Naive thymus-derived CD4-positive, alpha-beta T cell (primary cell): ENCODE measurements at regions not wholly inside any gene's neighbourhood (a gene's known extent, or its start where the extent isn't known, plus 50 kb on each side); places are given as distances from the start of the nearest gene placed in this dataset.
"Not testable (repeated sequence)": the region's sequence is repeated elsewhere in the genome, so short reads cannot be mapped to it uniquely, and the experiment has no call there.

Source experiments
- ATAC-seq: fragments of 150-1000 bp; cut with Tn5 transposase; 2 replicates; pipeline ENCODE4 v1.10.0; 2021; ENCODE audit warnings: mild to moderate bottlenecking, moderate library complexity
- CTCF ChIA-PET: fragments of 350-600 bp; sonication (Branson Sonifier 250); formaldehyde crosslinking; loops from one replicate; lab custom pipeline; 2021; ENCODE audit warnings: antibody characterized with exemption; lab: Charles Lee
- POLR2A ChIA-PET: fragments of 350-600 bp; sonication (Branson Sonifier 250); formaldehyde crosslinking; loops from one replicate; lab custom pipeline; 2021; ENCODE audit warnings: antibody characterized with exemption, inconsistent platforms; lab: Charles Lee
- DNase-seq, 9 donors: peaks; one replicate each; pipeline versions ENCODE4 v3.0.0 to v3.0.0-alpha.2; 2020 to 2022; ENCODE audit warnings: mixed read lengths in 1 of 9
- H3K27ac ChIP-seq: one replicate; pipeline ENCODE4 v1.7.0; 2013; ENCODE audit warnings: mild to moderate bottlenecking, low read depth, low read length, moderate library complexity
- H3K27me3 ChIP-seq, 2 donors: one replicate each; pipeline ENCODE4 v1.7.0; 2013; ENCODE audit warnings: low read length in 2 of 2, mild to moderate bottlenecking in 2 of 2, moderate library complexity in 2 of 2; ENCODE audit not compliant: control insufficient read depth in 2 of 2, insufficient read depth in 2 of 2
- H3K36me3 ChIP-seq, 3 experiments: 1 replicate in 2 of 3; 2 replicates in 1 of 3; pipeline ENCODE4 v1.7.0; 2013; ENCODE audit warnings: low read length in 3 of 3, mild to moderate bottlenecking in 3 of 3, moderate library complexity in 1 of 3; ENCODE audit not compliant: insufficient read depth in 3 of 3, control insufficient read depth in 2 of 3
- H3K4me1 ChIP-seq, 2 donors: one replicate each; pipeline ENCODE4 v1.7.0; 2013; ENCODE audit warnings: low read length in 2 of 2, mild to moderate bottlenecking in 2 of 2, moderate library complexity in 1 of 2; ENCODE audit not compliant: control insufficient read depth in 2 of 2, insufficient read depth in 2 of 2
- H3K4me3 ChIP-seq: 2 replicates; pipeline ENCODE4 v1.7.0; 2013; ENCODE audit warnings: mild to moderate bottlenecking, low read length
- H3K9me3 ChIP-seq, 3 experiments: 1 replicate in 2 of 3; 2 replicates in 1 of 3; pipeline ENCODE4 v1.7.0; 2013; ENCODE audit warnings: low read length in 3 of 3; ENCODE audit not compliant: control insufficient read depth in 2 of 3
- H3K27ac Mint-ChIP-seq, 9 donors: one replicate each; pipeline ENCODE4 v1.8.0; 2020 to 2022; ENCODE audit warnings: mixed read lengths in 9 of 9, mild to moderate bottlenecking in 8 of 9, moderate library complexity in 5 of 9, inconsistent platforms in 2 of 9
- H3K27me3 Mint-ChIP-seq, 5 donors: one replicate each; pipeline ENCODE4 v1.8.0; 2021 to 2022; ENCODE audit warnings: mixed read lengths in 5 of 5, mild to moderate bottlenecking in 1 of 5
- H3K36me3 Mint-ChIP-seq, 5 donors: one replicate each; pipeline ENCODE4 v1.8.0; 2020 to 2022; ENCODE audit warnings: mixed read lengths in 5 of 5, mild to moderate bottlenecking in 3 of 5, inconsistent platforms in 1 of 5
- H3K4me1 Mint-ChIP-seq, 7 donors: one replicate each; pipeline ENCODE4 v1.8.0; 2020 to 2022; ENCODE audit warnings: mixed read lengths in 7 of 7, mild to moderate bottlenecking in 3 of 7, inconsistent platforms in 1 of 7
- H3K4me3 Mint-ChIP-seq, 10 donors: one replicate each; pipeline ENCODE4 v1.8.0; 2020 to 2022; ENCODE audit warnings: mild to moderate bottlenecking in 10 of 10, mixed read lengths in 10 of 10, moderate library complexity in 6 of 10, inconsistent platforms in 2 of 10
- H3K9me3 Mint-ChIP-seq, 11 donors: one replicate each; pipeline ENCODE4 v1.8.0; 2020 to 2022; ENCODE audit warnings: mixed read lengths in 11 of 11, mild to moderate bottlenecking in 4 of 11, inconsistent platforms in 1 of 11, moderate library complexity in 1 of 11
- intact Hi-C, 2 donors: fragments of 100-400 bp; cut with micrococcal nuclease; formaldehyde crosslinking; loops; one replicate each; pipeline ENCODE4 v1.15.1; 2023

- H3K27ac Mint-ChIP-seq, result no peak overlapping the region
- POLR2A ChIA-PET, result interaction anchor here (0.6 to 1.6 kb wide), 9 partner anchors 10 to 160 kb away, joined by 3 to 5 read pairs (median 4); no protein-coding TSS in a partner anchor
- Histone ChIP-seq H3K4me1 (peaks cover 32 to 40% of the 10 kb centered on the region in 2 donors), H3K27ac (no peak overlapping the region), H3K27me3 (no peaks in the 10 kb centered on the region), H3K4me3 (no peak overlapping the region), H3K36me3 (no peaks in the 10 kb centered on the region), H3K9me3 (peaks cover 0 to 12% (median 0%) of the 10 kb centered on the region in 3 experiments)
- H3K4me1 Mint-ChIP-seq, result peaks cover 1 to 25% (median 14%) of the 10 kb centered on the region in 7 donors
- H3K9me3 Mint-ChIP-seq, result peaks cover 0 to 6% (median 1%) of the 10 kb centered on the region in 11 donors
- H3K4me3 Mint-ChIP-seq, result no peak overlapping the region
- intact Hi-C loops, result loop anchor here in 1 of 2 donors (2.0 to 10.0 kb wide), 3 partner anchors 17 to 1643 kb away; partner anchors contain the start of genes ARID2 and HDAC7
- no peak for ATAC-seq
- CTCF ChIA-PET, result no interaction called here
- DNase-seq, result no peak
- H3K27me3 Mint-ChIP-seq, result no peaks in the 10 kb centered on the region
- peaks cover 0 to 23% (median 0%) of the 10 kb centered on the region in 5 donors for H3K36me3 Mint-ChIP-seq
Measured at GRCh38 chr12:47367912-47368537, 288.3 kb upstream of the AMIGO2 start.

- Histone ChIP-seq H3K27me3 (no peaks in the 10 kb centered on the region), H3K36me3 (no peaks in the 10 kb centered on the region), H3K9me3 (peaks cover 0 to 12% (median 0%) of the 10 kb centered on the region in 3 experiments), H3K4me3 (peak overlapping the region; percentile 28), H3K4me1 (peaks cover 37 to 53% of the 10 kb centered on the region in 2 donors), H3K27ac (no peak overlapping the region)
- peaks cover 0 to 5% (median 0%) of the 10 kb centered on the region in 11 donors for H3K9me3 Mint-ChIP-seq
- intact Hi-C loops, result loop anchor here in 1 of 2 donors (2.0 to 10.0 kb wide), 3 partner anchors 16 to 1642 kb away; partner anchors contain the start of genes ARID2 and HDAC7
- no peak overlapping the region for H3K4me3 Mint-ChIP-seq
- peaks cover 16 to 32% (median 23%) of the 10 kb centered on the region in 7 donors for H3K4me1 Mint-ChIP-seq
- CTCF ChIA-PET, result interaction anchor here (0.6 kb wide), 2 partner anchors 27 to 340 kb away, joined by 3 to 4 read pairs; partner anchors contain the start of gene RPAP3
- DNase-seq, result no peak
- H3K27ac Mint-ChIP-seq, result no peak overlapping the region
- no peaks in the 10 kb centered on the region for H3K27me3 Mint-ChIP-seq
- POLR2A ChIA-PET, result interaction anchor here (1.0 to 1.6 kb wide), 4 partner anchors 11 to 181 kb away, joined by 3 to 4 read pairs (median 4); no protein-coding TSS in a partner anchor
- no peak for ATAC-seq
- H3K36me3 Mint-ChIP-seq, result peaks cover 0 to 12% (median 0%) of the 10 kb centered on the region in 5 donors
Measured at GRCh38 chr12:47366579-47366978, 286.8 kb upstream of the AMIGO2 start.

- H3K4me1 Mint-ChIP-seq, result peaks cover 20 to 35% (median 27%) of the 10 kb centered on the region in 7 donors
- ATAC-seq, result no peak
- CTCF ChIA-PET, result interaction anchor here (0.6 kb wide), 1 partner anchor 340 kb away, joined by 3 read pairs; the partner anchor contains the start of gene RPAP3
- peaks cover 42 to 58% of the 10 kb centered on the region in 2 donors for H3K4me1 ChIP-seq
- no peak overlapping the region for H3K27ac ChIP-seq
- H3K27me3 Mint-ChIP-seq, result no peaks in the 10 kb centered on the region
- H3K9me3 ChIP-seq, result peaks cover 0 to 12% (median 0%) of the 10 kb centered on the region in 3 experiments
- peaks cover 0 to 12% (median 0%) of the 10 kb centered on the region in 5 donors for H3K36me3 Mint-ChIP-seq
- intact Hi-C loops, result loop anchor here in 1 of 2 donors (2.0 to 10.0 kb wide), 3 partner anchors 15 to 1641 kb away; partner anchors contain the start of genes ARID2 and HDAC7
- H3K27me3 ChIP-seq, result no peaks in the 10 kb centered on the region
- H3K36me3 ChIP-seq, result no peaks in the 10 kb centered on the region
- peaks cover 0 to 5% (median 0%) of the 10 kb centered on the region in 11 donors for H3K9me3 Mint-ChIP-seq
- H3K4me3 Mint-ChIP-seq, result no peak overlapping the region
- H3K4me3 ChIP-seq, result peak overlapping the region; percentile 28
- POLR2A ChIA-PET, result interaction anchor here (1.0 to 1.1 kb wide), 2 partner anchors 22 to 181 kb away, joined by 3 to 4 read pairs; no protein-coding TSS in a partner anchor
- no peak for DNase-seq
- no peak overlapping the region for H3K27ac Mint-ChIP-seq
Measured at GRCh38 chr12:47366157-47366556, 286.4 kb upstream of the AMIGO2 start.

GRCh38 chr12:47365443-47366076, 285.8 kb upstream of the AMIGO2 start:
- intact Hi-C loops, result loop anchor here in 1 of 2 donors (1.0 to 10.0 kb wide), 4 partner anchors 9 to 1641 kb away; partner anchors contain the start of genes ARID2 and HDAC7
- ATAC-seq, H3K27me3 Mint-ChIP-seq, H3K36me3 ChIP-seq, H3K27me3 ChIP-seq, H3K9me3 Mint-ChIP-seq, DNase-seq, H3K36me3 Mint-ChIP-seq, H3K27ac ChIP-seq, H3K27ac Mint-ChIP-seq: not testable (repeated sequence)
- Histone ChIP-seq H3K4me1 (peaks cover 46 to 61% of the 10 kb centered on the region in 2 donors), H3K9me3 (peaks cover 0 to 12% (median 0%) of the 10 kb centered on the region in 3 experiments), H3K4me3 (peak overlapping the region; percentile 28)
- POLR2A ChIA-PET, result interaction anchor here (1.1 kb wide), 1 partner anchor 32 kb away, joined by 3 read pairs; no protein-coding TSS in a partner anchor
- H3K4me3 Mint-ChIP-seq, result peak overlapping the region in 3 of 10 donors; percentile 45 to 76 (median 51)
- peaks cover 22 to 37% (median 33%) of the 10 kb centered on the region in 7 donors for H3K4me1 Mint-ChIP-seq
- CTCF ChIA-PET, result interaction anchor here (1.1 kb wide), 1 partner anchor 43 kb away, joined by 3 read pairs; no protein-coding TSS in a partner anchor

- Mint-ChIP-seq H3K4me3 (peak overlapping the region in 4 of 10 donors; percentile 28 to 81 (median 66)), H3K9me3 (peaks cover 0 to 7% (median 2%) of the 10 kb centered on the region in 11 donors), H3K36me3 (peaks cover 0 to 6% (median 0%) of the 10 kb centered on the region in 5 donors), H3K27ac (peak overlapping the region in 6 of 9 donors; percentile 34 to 96 (median 72)), H3K4me1 (peaks cover 35 to 46% (median 40%) of the 10 kb centered on the region in 7 donors), H3K27me3 (no peaks in the 10 kb centered on the region)
- H3K4me3 ChIP-seq, result no peak overlapping the region
- no peak for ATAC-seq
- H3K27me3 ChIP-seq, result no peaks in the 10 kb centered on the region
- no peak for DNase-seq
- intact Hi-C loops, result loop anchor here (5.0 to 10.0 kb wide), 5 partner anchors 37 to 1639 kb away; partner anchors contain the start of genes ARID2 (in 1 of the 2), HDAC7 (in 1 of the 2), SENP1 (in 1 of the 2) and SLC38A1 (in 1 of the 2)
- H3K4me1 ChIP-seq, result peaks cover 59 to 74% of the 10 kb centered on the region in 2 donors
- ChIA-PET POLR2A (interaction anchor here (0.7 to 2.3 kb wide), 8 partner anchors 12 to 242 kb away, joined by 3 to 5 read pairs (median 4); no protein-coding TSS in a partner anchor), CTCF (interaction anchor here (1.1 kb wide), 1 partner anchor 44 kb away, joined by 3 read pairs; no protein-coding TSS in a partner anchor)
- peak overlapping the region; percentile 52 for H3K27ac ChIP-seq
- no peaks in the 10 kb centered on the region for H3K36me3 ChIP-seq
- peaks cover 0 to 12% (median 0%) of the 10 kb centered on the region in 3 experiments for H3K9me3 ChIP-seq
Measured at GRCh38 chr12:47364261-47364660, 284.5 kb upstream of the AMIGO2 start.
